A549 (cell line): ENCODE measurements at regions not wholly inside any gene's neighbourhood (a gene's known extent, or its start where the extent isn't known, plus 50 kb on each side); places are given as distances from the start of the nearest gene placed in this dataset.

ENCODE experiments used
- ATAC-seq, 2 experiments: fragments of 200-7000 bp in 1 of 2; fragments of >200 bp in 1 of 2; cut with Nextera tagmentation in 1 of 2; cut with Tn5 transposase in 1 of 2; 3 replicates each; pipeline versions ENCODE4 v1.8.0 to v1.9.1; 2018 to 2020; ENCODE audit warnings: mild to moderate bottlenecking in 1 of 2, moderate library complexity in 1 of 2
- CTCF ChIA-PET: fragments of 300-600 bp; sonication (Branson Sonifier 250); formaldehyde crosslinking; extraction: SDS; loops from one replicate; lab custom pipeline; 2021; ENCODE audit warnings: antibody characterized with exemption, inconsistent platforms; lab: Yijun Ruan, JAX
- POLR2A ChIA-PET: fragments of 350-600 bp; formaldehyde crosslinking; extraction: SDS; loops from one replicate; lab custom pipeline; 2021; ENCODE audit warnings: antibody characterized with exemption, inconsistent platforms; lab: Yijun Ruan, JAX
- DNase-seq, 2 experiments: peaks; one replicate each; pipeline versions ENCODE4 v3.0.0 to v3.0.0-alpha.2; 2011 to 2016; ENCODE audit warnings: low read depth in 1 of 2, low spot score in 1 of 2
- FAIRE-seq: peaks from 2 replicates; lab custom pipeline; 2011; peaks lifted over from hg19 to GRCh38; lab: Jason Lieb, UNC
- H3K27ac ChIP-seq, 2 experiments: fragments of >200 bp; sonication (Bioruptor Twin); formaldehyde crosslinking; 3 replicates each; pipeline ENCODE4 v1.5.1; 2016 to 2017
- H3K4me1 ChIP-seq: fragments of >200 bp; sonication (Bioruptor Twin); formaldehyde crosslinking; 3 replicates; pipeline ENCODE4 v1.6.1; 2016
- H3K4me2 ChIP-seq: fragments of >200 bp; sonication (Bioruptor Twin); formaldehyde crosslinking; 3 replicates; pipeline ENCODE4 v1.6.1; 2016
- H3K4me3 ChIP-seq: fragments of >200 bp; sonication (Bioruptor Twin); formaldehyde crosslinking; 3 replicates; pipeline ENCODE4 v1.5.1; 2016
- H3K9me3 ChIP-seq: fragments of >200 bp; sonication (Bioruptor Twin); formaldehyde crosslinking; 3 replicates; pipeline ENCODE4 v1.6.1; 2016
- ATOH8 ChIP-seq: fragments of 250-450 bp; sonication (Bioruptor Pico); IDR thresholded peaks from 2 replicates; pipeline ENCODE4 v1.5.0; 2020; ENCODE audit warnings: low read depth, mild to moderate bottlenecking, moderate library complexity
- BHLHE40 ChIP-seq: IDR thresholded peaks from 2 replicates; pipeline ENCODE4 v1.6.1; 2012; ENCODE audit warnings: low read depth, low read length, inconsistent platforms
- CBX2 ChIP-seq: fragments of 200-600 bp; sonication (generic); IDR thresholded peaks from 2 replicates; pipeline ENCODE4 v1.6.1; 2016; ENCODE audit warnings: low read depth, mild to moderate bottlenecking, borderline replicate concordance
- CHD4 ChIP-seq: fragments of 200-600 bp; sonication (generic); IDR thresholded peaks from 2 replicates; pipeline ENCODE4 v1.6.1; 2016; ENCODE audit warnings: antibody characterized with exemption, mild to moderate bottlenecking, borderline replicate concordance
- CTCF ChIP-seq: fragments of >200 bp; sonication (Bioruptor Twin); formaldehyde crosslinking; IDR thresholded peaks from 3 replicates; pipeline ENCODE4 v1.5.1; 2016
- EP300 ChIP-seq, 2 experiments: fragments of >200 bp; sonication (Bioruptor Twin); formaldehyde crosslinking; IDR thresholded peaks; 2 replicates in 1 of 2; 3 replicates in 1 of 2; pipeline ENCODE4 v1.6.1; 2016 to 2017
- FOSB ChIP-seq: fragments of 250-450 bp; sonication (Bioruptor Pico); IDR thresholded peaks from 2 replicates; pipeline ENCODE4 v1.5.0; 2020; ENCODE audit warnings: mild to moderate bottlenecking, moderate library complexity
- FOSL2 ChIP-seq, 2 experiments: fragments of 450-650 bp in 1 of 2; fragments of >200 bp in 1 of 2; sonication (Bioruptor Twin) in 1 of 2; formaldehyde crosslinking; IDR thresholded peaks; 2 replicates each; pipeline versions ENCODE4 v1.5.0 to v1.6.1; 2016 to 2020; ENCODE audit warnings: mild to moderate bottlenecking in 1 of 2, moderate library complexity in 1 of 2
- HEYL ChIP-seq: fragments of 250-450 bp; sonication (Bioruptor Pico); IDR thresholded peaks from 2 replicates; pipeline ENCODE4 v1.8.0; 2021; ENCODE audit warnings: mild to moderate bottlenecking, moderate library complexity
- JUN ChIP-seq, 2 experiments: fragments of >200 bp; sonication (Bioruptor Twin); formaldehyde crosslinking; IDR thresholded peaks; 2 replicates in 1 of 2; 3 replicates in 1 of 2; pipeline ENCODE4 v1.6.1; 2016 to 2017
- MAFK ChIP-seq: fragments of 450-650 bp; IDR thresholded peaks from 2 replicates; pipeline ENCODE4 v1.6.1; 2014; ENCODE audit not compliant: partially characterized antibody
- MAX ChIP-seq: IDR thresholded peaks from 2 replicates; pipeline ENCODE4 v1.6.1; 2012
- MYC ChIP-seq: IDR thresholded peaks from 2 replicates; pipeline ENCODE4 v1.6.1; 2012; ENCODE audit warnings: mild to moderate bottlenecking, inconsistent platforms, low read length, improper control_type of control experiment, borderline replicate concordance
- NPAS2 ChIP-seq: fragments of 250-450 bp; sonication (Bioruptor Pico); IDR thresholded peaks from 2 replicates; pipeline ENCODE4 v1.8.0; 2022; ENCODE audit warnings: mild to moderate bottlenecking, moderate library complexity, borderline replicate concordance
- POLR2AphosphoS2 ChIP-seq: conservative IDR thresholded peaks from 2 replicates; pipeline ENCODE4 v1.6.1; 2012; ENCODE audit warnings: low read length, improper control_type of control experiment, inconsistent platforms
- RAD21 ChIP-seq, 2 experiments: fragments of >200 bp in 1 of 2; sonication (Bioruptor Twin) in 1 of 2; formaldehyde crosslinking in 1 of 2; IDR thresholded peaks in 1 of 2; conservative IDR thresholded peaks in 1 of 2; 2 replicates in 1 of 2; 3 replicates in 1 of 2; pipeline ENCODE4 v1.6.1; 2012 to 2018; ENCODE audit warnings: inconsistent platforms in 1 of 2
- RCOR1 ChIP-seq: fragments of 150-350 bp; IDR thresholded peaks from 2 replicates; pipeline ENCODE4 v1.6.1; 2014; ENCODE audit warnings: antibody characterized with exemption, low read length, low read depth
- RFX5 ChIP-seq: fragments of 450-650 bp; IDR thresholded peaks from 2 replicates; pipeline ENCODE4 v1.7.1; 2014; ENCODE audit warnings: antibody characterized with exemption, mild to moderate bottlenecking, moderate library complexity
- TFCP2L1 ChIP-seq: fragments of 250-450 bp; sonication (Bioruptor Pico); IDR thresholded peaks from 2 replicates; pipeline ENCODE4 v1.5.0; 2021; ENCODE audit warnings: mild to moderate bottlenecking
- TP53 ChIP-seq: fragments of 250-450 bp; sonication (Bioruptor Pico); IDR thresholded peaks from 2 replicates; pipeline ENCODE4 v1.5.0; 2021; ENCODE audit warnings: mild to moderate bottlenecking, moderate library complexity
- USF2 ChIP-seq: fragments of 450-650 bp; IDR thresholded peaks from 2 replicates; pipeline ENCODE4 v1.6.1; 2014; ENCODE audit warnings: antibody characterized with exemption
- ZFP36 ChIP-seq: fragments of 450-650 bp; IDR thresholded peaks from 2 replicates; pipeline ENCODE4 v1.6.1; 2014; ENCODE audit warnings: borderline replicate concordance; ENCODE audit not compliant: partially characterized antibody
- ZNF302 ChIP-seq: fragments of 250-450 bp; sonication (Bioruptor Pico); IDR thresholded peaks from 2 replicates; pipeline ENCODE4 v1.9.0; 2021; ENCODE audit warnings: inconsistent platforms, mild to moderate bottlenecking, moderate library complexity
- WGBS: methylation state at CpG from one replicate; pipeline ENCODE4 v1.1.6; 2017; ENCODE audit errors: missing lambda C conversion rate; 5-methylcytosine and 5-hydroxymethylcytosine counted together
- TF ChIP-seq, protein P1 (sequence below): fragments of >200 bp; sonication (Bioruptor Twin); formaldehyde crosslinking; IDR thresholded peaks from 3 replicates; pipeline ENCODE4 v1.6.1; 2016
- TF ChIP-seq, protein P2 (sequence below): fragments of >200 bp; sonication (Bioruptor Twin); formaldehyde crosslinking; IDR thresholded peaks from 2 replicates; pipeline ENCODE4 v1.6.1; 2016

DNA sequence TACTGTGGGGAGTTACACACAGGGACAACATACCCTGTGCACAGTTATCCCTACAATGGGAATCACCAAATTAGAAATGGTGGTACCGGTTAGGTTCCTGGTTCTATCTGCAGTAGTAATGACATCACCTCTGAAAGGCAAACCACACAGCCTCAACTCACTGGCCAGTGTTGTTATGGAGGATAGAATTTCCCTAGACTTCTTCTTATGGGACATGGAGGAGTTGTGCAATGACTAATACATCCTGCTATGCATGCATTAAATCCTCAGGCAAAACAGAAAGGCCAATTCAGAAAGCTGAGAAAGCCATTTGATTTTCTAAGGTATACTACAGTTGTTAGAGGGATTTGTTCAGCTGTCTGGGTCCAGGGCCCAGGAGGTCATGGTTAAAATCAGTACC is 439.3 kb downstream of the TMX3 start (continued):
- TF ChIP-seq RFX5 (no peak), FOSB (CRISPR knock-in tag) (no peak), ATOH8 (CRISPR knock-in tag) (no peak)

DNA sequence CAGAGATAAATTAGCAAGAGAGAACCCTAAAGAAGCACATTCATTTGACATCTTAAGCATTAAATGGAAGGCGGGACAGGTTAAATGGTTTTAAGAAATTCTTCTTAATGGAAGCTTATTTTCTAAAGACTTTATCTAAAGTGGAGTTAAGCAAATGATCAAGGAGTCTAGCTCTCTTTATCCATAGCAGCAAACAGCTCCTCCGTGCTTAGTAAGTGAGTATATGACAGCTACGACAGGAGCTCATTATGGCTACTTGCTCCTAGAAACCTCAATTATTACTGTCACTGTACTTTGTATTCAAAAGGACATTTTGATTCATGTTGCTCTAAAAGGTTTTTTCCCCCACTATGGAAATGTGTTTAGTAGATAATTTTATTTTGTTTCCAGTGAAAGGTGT is 444.9 kb downstream of the TMX3 start:
- DNase-seq: no peak
- ATAC-seq: no peak
- TF ChIP-seq JUN (IDR thresholded peaks at IDR 0.05) (no peak), RCOR1 (no peak), FOSL2 (IDR thresholded peaks at IDR 0.05) (no peak), FOSL2 (CRISPR knock-in tag; IDR thresholded peaks at IDR 0.05) (no peak), POLR2AphosphoS2 (no peak), TP53 (CRISPR knock-in tag) (no peak), RAD21 (conservative IDR thresholded peaks at IDR 0.05 in 1 of 2, IDR thresholded peaks at IDR 0.05 in 1 of 2) (no peak), CBX2 (no peak), EP300 (IDR thresholded peaks at IDR 0.05) (no peak), NPAS2 (CRISPR knock-in tag) (no peak), BHLHE40 (no peak), TFCP2L1 (CRISPR knock-in tag) (no peak), HEYL (CRISPR knock-in tag) (no peak), CHD4 (no peak), MAX (no peak), ZNF302 (no peak), MYC (no peak), ZFP36 (no peak), USF2 (no peak)
- TF ChIP-seq, protein P1, sequence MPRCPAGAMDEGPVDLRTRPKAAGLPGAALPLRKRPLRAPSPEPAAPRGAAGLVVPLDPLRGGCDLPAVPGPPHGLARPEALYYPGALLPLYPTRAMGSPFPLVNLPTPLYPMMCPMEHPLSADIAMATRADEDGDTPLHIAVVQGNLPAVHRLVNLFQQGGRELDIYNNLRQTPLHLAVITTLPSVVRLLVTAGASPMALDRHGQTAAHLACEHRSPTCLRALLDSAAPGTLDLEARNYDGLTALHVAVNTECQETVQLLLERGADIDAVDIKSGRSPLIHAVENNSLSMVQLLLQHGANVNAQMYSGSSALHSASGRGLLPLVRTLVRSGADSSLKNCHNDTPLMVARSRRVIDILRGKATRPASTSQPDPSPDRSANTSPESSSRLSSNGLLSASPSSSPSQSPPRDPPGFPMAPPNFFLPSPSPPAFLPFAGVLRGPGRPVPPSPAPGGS: no peak
- TF ChIP-seq, protein P2, sequence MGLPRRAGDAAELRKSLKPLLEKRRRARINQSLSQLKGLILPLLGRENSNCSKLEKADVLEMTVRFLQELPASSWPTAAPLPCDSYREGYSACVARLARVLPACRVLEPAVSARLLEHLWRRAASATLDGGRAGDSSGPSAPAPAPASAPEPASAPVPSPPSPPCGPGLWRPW: no peak
- 4% methylated on average over 3 of the region's 3 CpGs for WGBS
- ChIA-PET POLR2A (no interaction called here), CTCF (no interaction called here)
- Histone ChIP-seq H3K9me3 (no peaks in the 10 kb centered on the region), H3K4me1 (no peaks in the 10 kb centered on the region), H3K4me2 (no peak overlapping the region), H3K4me3 (no peak overlapping the region), H3K27ac (no peak overlapping the region)
- FAIRE-seq: no peak

DNA sequence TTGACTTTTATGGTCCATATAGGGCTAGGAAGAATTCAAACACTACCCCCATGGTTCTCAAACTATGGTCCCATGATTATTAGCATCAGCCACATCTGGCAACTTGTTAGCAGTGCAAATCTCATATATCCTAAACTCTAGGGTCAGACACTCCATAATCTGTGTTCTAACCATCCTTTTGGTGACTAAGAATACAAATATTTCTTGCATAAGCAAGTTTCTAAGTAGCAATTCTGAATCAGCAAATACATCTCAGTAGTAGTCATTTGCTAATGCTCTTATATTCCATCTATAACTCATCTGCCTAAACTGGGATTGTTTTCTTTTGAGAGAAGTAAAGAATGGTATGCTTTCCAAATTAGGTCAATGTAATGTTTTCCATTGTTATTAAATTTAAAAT is 447.3 kb downstream of the TMX3 start:
- Histone ChIP-seq H3K4me1 (no peaks in the 10 kb centered on the region), H3K4me2 (no peak overlapping the region), H3K27ac (no peak overlapping the region), H3K4me3 (no peak overlapping the region)
- TF ChIP-seq CTCF: no peak
- TF ChIP-seq MAFK: no peak
- TF ChIP-seq, all 56 proteins: peak for 0
- H3K9me3 ChIP-seq: no peaks in the 10 kb centered on the region
- POLR2A ChIA-PET: no interaction called here
- no peak for FAIRE-seq
- DNase-seq: no peak
- CTCF ChIA-PET: no interaction called here
- ATAC-seq: no peak
